ENCODE measurements at regions not wholly inside any gene's neighbourhood (a gene's known extent, or its start where the extent isn't known, plus 50 kb on each side); places are given as distances from the start of the nearest gene placed in this dataset.

GRCh38 chr2:128537646-128538045 lies 219.0 kb upstream of the HS6ST1 start:
- no peaks in the 10 kb centered on the region for H3K9me3 ChIP-seq (ENCODE audit: control insufficient read depth in 2 of 3, low read length in 3 of 3)
- H3K27ac Mint-ChIP-seq = no peak overlapping the region
- peaks cover 0 to 2% (median 0%) of the 10 kb centered on the region in 11 donors for H3K9me3 Mint-ChIP-seq
- no peaks in the 10 kb centered on the region for H3K4me1 ChIP-seq (ENCODE audit: control insufficient read depth in 2 of 2, insufficient read depth in 2 of 2, low read length in 2 of 2)
- no peak overlapping the region for H3K4me3 ChIP-seq (ENCODE audit: low read length)
- CTCF ChIA-PET = no interaction called here
- no peak overlapping the region for H3K4me3 Mint-ChIP-seq
- POLR2A ChIA-PET = no interaction called here
- no peak overlapping the region for H3K27ac ChIP-seq (ENCODE audit: low read depth, low read length)
- peaks cover 0 to 8% (median 0%) of the 10 kb centered on the region in 7 donors for H3K4me1 Mint-ChIP-seq
- no peaks in the 10 kb centered on the region for H3K27me3 ChIP-seq (ENCODE audit: control insufficient read depth in 2 of 2, insufficient read depth in 2 of 2, low read length in 2 of 2)
- H3K27me3 Mint-ChIP-seq = peaks cover 0 to 16% (median 9%) of the 10 kb centered on the region in 5 donors
- intact Hi-C loops (cut with micrococcal nuclease) = no loop called here
- no peaks in the 10 kb centered on the region for H3K36me3 Mint-ChIP-seq
- DNase-seq = no peak
- H3K36me3 ChIP-seq (ENCODE audit: control insufficient read depth in 2 of 3, insufficient read depth in 3 of 3, low read length in 3 of 3) = no peaks in the 10 kb centered on the region
- no peak for ATAC-seq

DNA sequence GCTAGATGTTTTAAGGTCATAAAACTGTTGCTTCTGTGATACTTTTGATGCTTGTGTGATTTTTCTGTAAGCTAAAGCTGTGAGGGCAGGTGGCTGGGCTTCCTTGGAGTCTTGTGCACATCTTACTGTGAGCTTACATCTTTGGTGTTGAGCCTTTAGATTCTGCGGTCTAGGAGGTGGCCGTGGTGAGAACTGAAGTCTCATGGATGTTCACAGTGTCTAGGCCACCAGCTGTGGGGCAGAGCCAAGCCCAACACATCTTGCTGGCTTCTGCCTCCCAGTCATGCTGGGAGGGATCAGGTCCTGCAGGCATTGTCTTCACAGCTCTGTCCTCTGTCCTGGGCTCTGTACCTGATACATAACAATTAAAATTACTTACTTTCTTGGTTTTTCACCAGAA lies 219.7 kb upstream of the HS6ST1 start:
- intact Hi-C loops (cut with micrococcal nuclease) = no loop called here
- H3K27ac ChIP-seq (ENCODE audit: low read depth, low read length) = no peak overlapping the region
- no peaks in the 10 kb centered on the region for H3K9me3 ChIP-seq (ENCODE audit: control insufficient read depth in 2 of 3, low read length in 3 of 3)
- peaks cover 0 to 14% (median 7%) of the 10 kb centered on the region in 5 donors for H3K27me3 Mint-ChIP-seq
- H3K36me3 Mint-ChIP-seq = no peaks in the 10 kb centered on the region
- no peak overlapping the region for H3K27ac Mint-ChIP-seq
- H3K4me3 Mint-ChIP-seq = no peak overlapping the region
- peaks cover 0 to 2% (median 0%) of the 10 kb centered on the region in 11 donors for H3K9me3 Mint-ChIP-seq
- DNase-seq = no peak
- peaks cover 0 to 8% (median 0%) of the 10 kb centered on the region in 7 donors for H3K4me1 Mint-ChIP-seq
- no peaks in the 10 kb centered on the region for H3K36me3 ChIP-seq (ENCODE audit: control insufficient read depth in 2 of 3, insufficient read depth in 3 of 3, low read length in 3 of 3)
- H3K4me3 ChIP-seq (ENCODE audit: low read length) = no peak overlapping the region
- H3K4me1 ChIP-seq (ENCODE audit: control insufficient read depth in 2 of 2, insufficient read depth in 2 of 2, low read length in 2 of 2) = no peaks in the 10 kb centered on the region
- H3K27me3 ChIP-seq (ENCODE audit: control insufficient read depth in 2 of 2, insufficient read depth in 2 of 2, low read length in 2 of 2) = no peaks in the 10 kb centered on the region
- CTCF ChIA-PET = no interaction called here
- POLR2A ChIA-PET = no interaction called here
- ATAC-seq = no peak

GRCh38 chr2:128540670-128541069 lies 222.0 kb upstream of the HS6ST1 start:
- CTCF ChIA-PET = no interaction called here

GRCh38 chr2:128541448-128541847 lies 222.8 kb upstream of the HS6ST1 start:
- H3K4me3 ChIP-seq (ENCODE audit: low read length) = no peak overlapping the region
- H3K4me1 ChIP-seq (ENCODE audit: control insufficient read depth in 2 of 2, insufficient read depth in 2 of 2, low read length in 2 of 2) = no peaks in the 10 kb centered on the region
- no peaks in the 10 kb centered on the region for H3K36me3 Mint-ChIP-seq
- no peak overlapping the region for H3K27ac ChIP-seq (ENCODE audit: low read depth, low read length)
- CTCF ChIA-PET = no interaction called here
- peaks cover 0 to 4% (median 0%) of the 10 kb centered on the region in 11 donors for H3K9me3 Mint-ChIP-seq
- no peak overlapping the region for H3K27ac Mint-ChIP-seq
- intact Hi-C loops (cut with micrococcal nuclease) = no loop called here
- no peak overlapping the region for H3K4me3 Mint-ChIP-seq
- POLR2A ChIA-PET = no interaction called here
- H3K9me3 ChIP-seq (ENCODE audit: control insufficient read depth in 2 of 3, low read length in 3 of 3) = no peaks in the 10 kb centered on the region
- no peaks in the 10 kb centered on the region for H3K36me3 ChIP-seq (ENCODE audit: control insufficient read depth in 2 of 3, insufficient read depth in 3 of 3, low read length in 3 of 3)
- H3K27me3 ChIP-seq (ENCODE audit: control insufficient read depth in 2 of 2, insufficient read depth in 2 of 2, low read length in 2 of 2) = no peaks in the 10 kb centered on the region
- peaks cover 0 to 5% (median 4%) of the 10 kb centered on the region in 5 donors for H3K27me3 Mint-ChIP-seq
- ATAC-seq = no peak
- no peak for DNase-seq
- H3K4me1 Mint-ChIP-seq = peaks cover 0 to 5% (median 0%) of the 10 kb centered on the region in 7 donors

More at GRCh38 chr2:128540670-128541069, 222.0 kb upstream of the HS6ST1 start:
- intact Hi-C loops (cut with micrococcal nuclease) = no loop called here
- H3K36me3 ChIP-seq (ENCODE audit: control insufficient read depth in 2 of 3, insufficient read depth in 3 of 3, low read length in 3 of 3) = no peaks in the 10 kb centered on the region
- no peaks in the 10 kb centered on the region for H3K27me3 ChIP-seq (ENCODE audit: control insufficient read depth in 2 of 2, insufficient read depth in 2 of 2, low read length in 2 of 2)
- DNase-seq = no peak
- H3K4me3 ChIP-seq (ENCODE audit: low read length) = no peak overlapping the region
- Mint-ChIP-seq H3K36me3 (no peaks in the 10 kb centered on the region), H3K9me3 (peaks cover 0 to 2% (median 0%) of the 10 kb centered on the region in 11 donors), H3K27ac (no peak overlapping the region), H3K27me3 (peaks cover 0 to 5% (median 4%) of the 10 kb centered on the region in 5 donors), H3K4me3 (no peak overlapping the region), H3K4me1 (peaks cover 0 to 5% (median 0%) of the 10 kb centered on the region in 7 donors)
- H3K27ac ChIP-seq (ENCODE audit: low read depth, low read length) = no peak overlapping the region
- no peaks in the 10 kb centered on the region for H3K4me1 ChIP-seq (ENCODE audit: control insufficient read depth in 2 of 2, insufficient read depth in 2 of 2, low read length in 2 of 2)
- no peaks in the 10 kb centered on the region for H3K9me3 ChIP-seq (ENCODE audit: control insufficient read depth in 2 of 3, low read length in 3 of 3)
- no peak for ATAC-seq
- POLR2A ChIA-PET = no interaction called here

DNA sequence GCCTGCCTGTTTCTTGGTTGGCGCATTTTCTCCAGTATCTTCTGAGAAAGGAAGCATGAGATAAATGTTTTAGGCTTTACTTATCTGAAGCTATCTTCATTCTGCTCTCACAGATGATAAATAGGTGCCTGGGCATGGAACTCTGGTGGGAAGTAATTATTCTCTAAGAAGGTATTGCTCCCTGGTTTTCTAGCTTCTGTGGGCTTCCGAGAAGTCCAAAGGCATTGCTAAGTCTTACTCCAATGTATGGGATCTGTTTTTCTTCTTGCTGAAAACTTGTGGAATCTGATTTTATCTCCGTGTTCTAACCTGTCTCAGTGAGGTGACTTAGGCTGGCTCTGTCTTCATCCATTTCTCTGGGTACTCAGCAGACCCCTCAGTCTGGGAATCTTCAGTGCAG lies 224.4 kb upstream of the HS6ST1 start:
- Histone ChIP-seq H3K9me3 (ENCODE audit: control insufficient read depth in 2 of 3, low read length in 3 of 3) (no peaks in the 10 kb centered on the region), H3K4me1 (ENCODE audit: control insufficient read depth in 2 of 2, insufficient read depth in 2 of 2, low read length in 2 of 2) (no peaks in the 10 kb centered on the region), H3K27me3 (ENCODE audit: control insufficient read depth in 2 of 2, insufficient read depth in 2 of 2, low read length in 2 of 2) (no peaks in the 10 kb centered on the region), H3K4me3 (ENCODE audit: low read length) (no peak overlapping the region), H3K27ac (ENCODE audit: low read depth, low read length) (no peak overlapping the region), H3K36me3 (ENCODE audit: control insufficient read depth in 2 of 3, insufficient read depth in 3 of 3, low read length in 3 of 3) (no peaks in the 10 kb centered on the region)
- CTCF ChIA-PET = no interaction called here
- Mint-ChIP-seq H3K4me1 (no peaks in the 10 kb centered on the region), H3K27me3 (peaks cover 0 to 4% (median 0%) of the 10 kb centered on the region in 5 donors), H3K27ac (peak overlapping the region in 1 of 9 donors; percentile 53), H3K4me3 (no peak overlapping the region), H3K36me3 (no peaks in the 10 kb centered on the region), H3K9me3 (peaks cover 0 to 8% (median 0%) of the 10 kb centered on the region in 11 donors)
- DNase-seq (no peak), ATAC-seq (no peak)
- POLR2A ChIA-PET = no interaction called here
- intact Hi-C loops (cut with micrococcal nuclease) = no loop called here

- no peak overlapping the region for H3K4me3 Mint-ChIP-seq
- H3K36me3 Mint-ChIP-seq = no peaks in the 10 kb centered on the region
- H3K36me3 ChIP-seq (ENCODE audit: control insufficient read depth in 2 of 3, insufficient read depth in 3 of 3, low read length in 3 of 3) = no peaks in the 10 kb centered on the region
- DNase-seq = no peak
- peaks cover 0 to 4% (median 0%) of the 10 kb centered on the region in 5 donors for H3K27me3 Mint-ChIP-seq
- intact Hi-C loops (cut with micrococcal nuclease) = no loop called here
- H3K4me1 ChIP-seq (ENCODE audit: control insufficient read depth in 2 of 2, insufficient read depth in 2 of 2, low read length in 2 of 2) = no peaks in the 10 kb centered on the region
- no peaks in the 10 kb centered on the region for H3K27me3 ChIP-seq (ENCODE audit: control insufficient read depth in 2 of 2, insufficient read depth in 2 of 2, low read length in 2 of 2)
- ChIA-PET CTCF (no interaction called here), POLR2A (no interaction called here)
- H3K27ac ChIP-seq (ENCODE audit: low read depth, low read length) = no peak overlapping the region
- peaks cover 0 to 8% (median 0%) of the 10 kb centered on the region in 11 donors for H3K9me3 Mint-ChIP-seq
- ATAC-seq = no peak
- no peaks in the 10 kb centered on the region for H3K4me1 Mint-ChIP-seq
- no peak overlapping the region for H3K4me3 ChIP-seq (ENCODE audit: low read length)
- H3K27ac Mint-ChIP-seq = no peak overlapping the region
- no peaks in the 10 kb centered on the region for H3K9me3 ChIP-seq (ENCODE audit: control insufficient read depth in 2 of 3, low read length in 3 of 3)
These were observed 225.0 kb upstream of the HS6ST1 start for GRCh38 chr2:128543646-128544045.

GRCh38 chr2:128544321-128545037 lies 225.8 kb upstream of the HS6ST1 start:
- no peaks in the 10 kb centered on the region for H3K27me3 ChIP-seq (ENCODE audit: control insufficient read depth in 2 of 2, insufficient read depth in 2 of 2, low read length in 2 of 2)
- no peak for DNase-seq
- ChIA-PET POLR2A (no interaction called here), CTCF (no interaction called here)
- Mint-ChIP-seq H3K27me3 (peaks cover 0 to 4% (median 0%) of the 10 kb centered on the region in 5 donors), H3K4me3 (no peak overlapping the region), H3K9me3 (peaks cover 0 to 8% (median 0%) of the 10 kb centered on the region in 11 donors), H3K27ac (peak overlapping the region in 1 of 9 donors; percentile 22), H3K36me3 (no peaks in the 10 kb centered on the region), H3K4me1 (no peaks in the 10 kb centered on the region)
- no peaks in the 10 kb centered on the region for H3K36me3 ChIP-seq (ENCODE audit: control insufficient read depth in 2 of 3, insufficient read depth in 3 of 3, low read length in 3 of 3)
- no peak for ATAC-seq
- no peaks in the 10 kb centered on the region for H3K4me1 ChIP-seq (ENCODE audit: control insufficient read depth in 2 of 2, insufficient read depth in 2 of 2, low read length in 2 of 2)
- intact Hi-C loops (cut with micrococcal nuclease) = no loop called here
- H3K27ac ChIP-seq (ENCODE audit: low read depth, low read length) = no peak overlapping the region
- no peaks in the 10 kb centered on the region for H3K9me3 ChIP-seq (ENCODE audit: control insufficient read depth in 2 of 3, low read length in 3 of 3)
- H3K4me3 ChIP-seq (ENCODE audit: low read length) = no peak overlapping the region

Data from naive thymus-derived CD4-positive, alpha-beta T cell (primary cell).